Body of pancreas (tissue), 4 donors: ENCODE measurements at regions not wholly inside any gene's neighbourhood (a gene's known extent, or its start where the extent isn't known, plus 50 kb on each side); places are given as distances from the start of the nearest gene placed in this dataset.

Experiments used
- ATAC-seq: fragments of 150-250 bp; one replicate; pipeline ENCODE4 v1.9.1; 2016
- DNase-seq, 4 donors: peaks; one replicate each; pipeline ENCODE4 v3.0.0-alpha.2; 2019
- H3K27ac ChIP-seq, 4 donors: fragments of 200-600 bp; sonication (generic); 1 replicate in 3 of 4; 2 replicates in 1 of 4; pipeline versions ENCODE4 v1.5.1 to v1.6.1; 2016 to 2019; ENCODE audit warnings: mild to moderate bottlenecking in 1 of 4, mixed read lengths in 1 of 4, moderate library complexity in 1 of 4
- H3K27me3 ChIP-seq, 2 donors: fragments of 200-600 bp; sonication (generic); one replicate each; pipeline ENCODE4 v1.6.0; 2016; ENCODE audit warnings: mild to moderate bottlenecking in 1 of 2
- H3K36me3 ChIP-seq, 2 donors: fragments of 200-600 bp; sonication (generic); replicated peaks in 1 of 2; 2 replicates each; pipeline ENCODE4 v1.5.1; 2016; ENCODE audit warnings: low read depth in 2 of 2; ENCODE audit not compliant: insufficient read depth in 1 of 2
- H3K4me1 ChIP-seq: fragments of 200-600 bp; sonication (generic); one replicate; pipeline ENCODE4 v1.6.0; 2016
- H3K4me3 ChIP-seq, 2 donors: fragments of 200-600 bp; sonication (generic); 1 replicate in 1 of 2; 2 replicates in 1 of 2; pipeline ENCODE4 v1.5.1; 2016 to 2019
- H3K9me3 ChIP-seq, 3 donors: fragments of 200-600 bp; sonication (generic); 1 replicate in 2 of 3; 2 replicates in 1 of 3; pipeline ENCODE4 v1.5.1; 2016
- POLR2A ChIP-seq, 3 donors: fragments of 450-650 bp; IDR thresholded peaks; one replicate each; pipeline ENCODE4 v1.6.1; 2016; ENCODE audit warnings: antibody characterized with exemption in 3 of 3, mild to moderate bottlenecking in 2 of 3
- WGBS, 2 donors: methylation state at CpG; one replicate each; pipeline ENCODE4 v1.1.5; 2017; 5-methylcytosine and 5-hydroxymethylcytosine counted together
- intact Hi-C: fragments of 100-400 bp; cut with DNase I; formaldehyde crosslinking; loops from one replicate; pipeline ENCODE4 v1.15.1; 2023
- TF ChIP-seq, protein P1 (sequence below), 7 experiments: fragments of 450-650 bp in 4 of 7; fragments of 200-600 bp in 3 of 7; sonication (generic) in 3 of 7; IDR thresholded peaks; one replicate each; pipeline ENCODE4 v1.5.1; 2016 to 2019; ENCODE audit warnings: antibody characterized with exemption in 7 of 7

DNA sequence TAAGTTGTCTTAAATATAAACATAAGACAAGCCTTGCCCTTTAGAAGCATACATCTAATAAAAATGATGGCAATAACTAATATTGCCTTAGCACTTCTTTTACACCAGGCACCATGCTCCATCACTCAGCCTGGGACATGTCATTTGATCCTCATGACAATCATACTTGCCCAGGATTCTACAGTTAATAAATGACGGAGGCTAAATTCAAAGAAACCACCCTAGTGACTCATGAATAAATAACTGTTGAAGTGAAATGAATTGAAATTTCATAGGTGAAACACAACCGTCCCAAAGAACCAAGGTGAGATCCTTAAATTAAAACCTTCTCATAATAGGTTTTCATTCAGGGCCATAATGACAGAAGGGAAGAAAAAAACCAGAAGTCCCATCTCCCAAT lies 89.5 kb downstream of the GRIN2B start:
- Histone ChIP-seq H3K36me3 (no peaks in the 10 kb centered on the region), H3K4me3 (no peak overlapping the region), H3K27ac (no peak overlapping the region), H3K9me3 (no peaks in the 10 kb centered on the region), H3K4me1 (no peaks in the 10 kb centered on the region), H3K27me3 (no peaks in the 10 kb centered on the region)
- TF ChIP-seq, protein P1, sequence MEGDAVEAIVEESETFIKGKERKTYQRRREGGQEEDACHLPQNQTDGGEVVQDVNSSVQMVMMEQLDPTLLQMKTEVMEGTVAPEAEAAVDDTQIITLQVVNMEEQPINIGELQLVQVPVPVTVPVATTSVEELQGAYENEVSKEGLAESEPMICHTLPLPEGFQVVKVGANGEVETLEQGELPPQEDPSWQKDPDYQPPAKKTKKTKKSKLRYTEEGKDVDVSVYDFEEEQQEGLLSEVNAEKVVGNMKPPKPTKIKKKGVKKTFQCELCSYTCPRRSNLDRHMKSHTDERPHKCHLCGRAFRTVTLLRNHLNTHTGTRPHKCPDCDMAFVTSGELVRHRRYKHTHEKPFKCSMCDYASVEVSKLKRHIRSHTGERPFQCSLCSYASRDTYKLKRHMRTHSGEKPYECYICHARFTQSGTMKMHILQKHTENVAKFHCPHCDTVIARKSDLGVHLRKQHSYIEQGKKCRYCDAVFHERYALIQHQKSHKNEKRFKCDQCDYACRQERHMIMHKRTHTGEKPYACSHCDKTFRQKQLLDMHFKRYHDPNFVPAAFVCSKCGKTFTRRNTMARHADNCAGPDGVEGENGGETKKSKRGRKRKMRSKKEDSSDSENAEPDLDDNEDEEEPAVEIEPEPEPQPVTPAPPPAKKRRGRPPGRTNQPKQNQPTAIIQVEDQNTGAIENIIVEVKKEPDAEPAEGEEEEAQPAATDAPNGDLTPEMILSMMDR (IDR thresholded peaks at IDR 0.05) = no peak
- intact Hi-C loops = no loop called here
- WGBS, 2 donors = 78 to 91% methylated on average over 2 of the region's 2 CpGs
- DNase-seq (no peak), ATAC-seq (no peak)

DNA sequence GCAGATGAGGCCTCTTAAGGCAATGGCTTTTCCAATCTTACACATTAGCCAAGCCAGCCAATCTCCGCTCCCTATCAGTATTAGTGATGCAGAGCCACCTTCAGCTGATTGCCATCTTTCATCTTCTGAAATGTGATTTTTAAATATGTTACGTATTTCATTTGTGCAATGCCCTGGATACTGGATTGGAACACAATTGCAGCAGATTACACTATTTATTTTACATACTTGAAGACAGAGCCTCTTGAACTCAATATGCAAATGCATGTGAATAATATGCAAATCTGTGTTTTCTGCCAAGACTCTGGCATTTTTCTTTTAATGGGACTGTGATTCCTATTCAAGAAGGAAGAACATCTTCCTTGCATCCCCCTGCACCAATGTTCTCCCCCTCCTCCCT lies 90.5 kb downstream of the GRIN2B start:
- TF ChIP-seq, protein P1 (IDR thresholded peaks at IDR 0.05) = no peak
- no peak for TF ChIP-seq POLR2A (IDR thresholded peaks at IDR 0.05)
- ATAC-seq = no peak
- WGBS, 2 donors = 76 to 95% methylated on average over 2 of the region's 2 CpGs
- Histone ChIP-seq H3K4me1 (no peaks in the 10 kb centered on the region), H3K9me3 (no peaks in the 10 kb centered on the region), H3K27ac (no peak overlapping the region), H3K36me3 (no peaks in the 10 kb centered on the region), H3K27me3 (no peaks in the 10 kb centered on the region), H3K4me3 (no peak overlapping the region)
- intact Hi-C loops = no loop called here
- no peak for DNase-seq

DNA sequence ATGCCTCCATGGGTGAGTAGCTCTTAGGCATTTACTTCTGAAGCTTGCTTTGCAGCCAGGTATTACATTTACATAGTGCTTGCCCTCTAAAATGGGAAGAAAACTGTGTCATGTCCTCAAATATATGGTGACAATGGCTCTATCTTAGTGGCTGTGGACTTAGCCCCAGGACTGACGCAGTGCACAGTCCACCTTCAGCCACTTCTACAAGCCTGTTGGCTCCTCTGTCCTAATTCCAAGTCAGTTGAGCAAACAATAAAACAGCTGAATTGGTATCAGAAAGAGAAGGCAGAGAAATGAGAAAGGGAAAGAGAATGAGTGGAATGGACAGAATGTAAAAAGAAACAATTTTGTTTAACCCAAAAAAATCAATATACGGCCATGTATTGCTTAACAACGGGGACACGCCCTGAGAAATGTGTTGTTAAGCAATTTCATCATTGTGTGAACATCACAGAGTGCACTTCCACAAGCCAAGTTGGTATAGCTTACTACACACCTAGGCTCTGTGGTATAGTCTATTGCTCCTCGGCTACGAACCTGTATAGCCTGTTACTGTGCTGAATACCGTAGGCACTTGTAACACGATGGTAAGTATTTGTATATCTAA lies 93.5 kb downstream of the GRIN2B start:
- Histone ChIP-seq H3K9me3 (no peaks in the 10 kb centered on the region), H3K27ac (no peak overlapping the region), H3K4me1 (no peaks in the 10 kb centered on the region), H3K36me3 (no peaks in the 10 kb centered on the region), H3K27me3 (no peaks in the 10 kb centered on the region), H3K4me3 (no peak overlapping the region)
- WGBS, 2 donors = 81 to 82% methylated on average over 8 of the region's 8 CpGs
- TF ChIP-seq, protein P1 (IDR thresholded peaks at IDR 0.05) = no peak
- no peak for TF ChIP-seq POLR2A (IDR thresholded peaks at IDR 0.05)
- intact Hi-C loops = no loop called here
- DNase-seq (no peak), ATAC-seq (no peak)

DNA sequence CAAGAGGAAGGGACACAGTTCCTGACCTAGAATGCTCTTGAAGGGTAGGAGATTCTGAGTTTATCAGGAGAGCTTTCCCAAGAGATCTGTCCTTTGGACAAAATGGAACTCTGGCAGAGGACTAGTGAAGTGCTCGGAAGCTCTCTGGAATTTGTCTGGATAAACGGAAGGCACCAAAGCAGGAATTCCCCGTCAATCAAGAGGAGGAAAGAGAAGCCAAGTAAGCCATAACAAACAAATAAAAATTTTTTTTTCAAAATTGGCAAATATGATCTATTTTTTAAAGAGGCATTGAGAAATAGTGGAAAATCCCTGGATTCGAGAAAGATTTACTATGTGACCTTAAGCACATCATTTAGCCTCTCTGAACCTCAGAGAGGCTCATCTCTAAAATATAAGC lies 99.2 kb downstream of the GRIN2B start:
- no peak for TF ChIP-seq POLR2A (IDR thresholded peaks at IDR 0.05)
- TF ChIP-seq, protein P1 (IDR thresholded peaks at IDR 0.05) = no peak
- no peak overlapping the region for H3K27ac ChIP-seq
- no peaks in the 10 kb centered on the region for H3K4me1 ChIP-seq
- no peak for DNase-seq
- no peaks in the 10 kb centered on the region for H3K27me3 ChIP-seq
- no peaks in the 10 kb centered on the region for H3K36me3 ChIP-seq
- ATAC-seq = no peak
- H3K4me3 ChIP-seq = no peak overlapping the region
- intact Hi-C loops = no loop called here
- WGBS, 2 donors = 59 to 61% methylated on average over 4 of the region's 4 CpGs
- no peaks in the 10 kb centered on the region for H3K9me3 ChIP-seq

DNA sequence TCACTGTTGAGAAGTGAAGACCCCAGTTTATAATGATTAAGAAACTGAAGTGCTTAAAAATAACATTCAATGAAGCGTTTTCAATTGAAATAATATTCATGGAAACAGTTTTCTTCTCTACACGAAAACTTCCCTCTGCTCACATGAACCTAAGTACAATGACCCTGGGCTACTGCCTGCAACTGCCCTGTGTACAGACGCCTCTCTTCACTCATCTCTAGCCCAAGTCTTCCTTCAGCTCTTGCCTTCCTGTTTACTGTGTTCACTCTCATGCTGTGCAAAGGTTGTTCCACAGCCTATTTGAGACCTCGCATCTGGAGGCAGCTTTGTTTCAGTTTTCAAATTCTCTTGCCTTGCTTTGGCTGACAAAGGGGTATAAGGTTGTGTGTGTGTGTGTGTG lies 100.8 kb downstream of the GRIN2B start:
- Histone ChIP-seq H3K4me1 (no peaks in the 10 kb centered on the region), H3K36me3 (no peaks in the 10 kb centered on the region), H3K9me3 (no peaks in the 10 kb centered on the region), H3K27me3 (no peaks in the 10 kb centered on the region), H3K27ac (no peak overlapping the region), H3K4me3 (no peak overlapping the region)
- intact Hi-C loops = no loop called here
- 57 to 69% methylated on average over 4 of the region's 4 CpGs for WGBS, 2 donors
- TF ChIP-seq POLR2A (IDR thresholded peaks at IDR 0.05) = no peak
- TF ChIP-seq, protein P1 (IDR thresholded peaks at IDR 0.05) = no peak
- no peak for DNase-seq
- ATAC-seq = no peak
